ENCODE measurements at regions not wholly inside any gene's neighbourhood (a gene's known extent, or its start where the extent isn't known, plus 50 kb on each side); places are given as distances from the start of the nearest gene placed in this dataset.
A peak's percentile ranks its signal among the peaks of the same experiment; 100 is the strongest.

DNA sequence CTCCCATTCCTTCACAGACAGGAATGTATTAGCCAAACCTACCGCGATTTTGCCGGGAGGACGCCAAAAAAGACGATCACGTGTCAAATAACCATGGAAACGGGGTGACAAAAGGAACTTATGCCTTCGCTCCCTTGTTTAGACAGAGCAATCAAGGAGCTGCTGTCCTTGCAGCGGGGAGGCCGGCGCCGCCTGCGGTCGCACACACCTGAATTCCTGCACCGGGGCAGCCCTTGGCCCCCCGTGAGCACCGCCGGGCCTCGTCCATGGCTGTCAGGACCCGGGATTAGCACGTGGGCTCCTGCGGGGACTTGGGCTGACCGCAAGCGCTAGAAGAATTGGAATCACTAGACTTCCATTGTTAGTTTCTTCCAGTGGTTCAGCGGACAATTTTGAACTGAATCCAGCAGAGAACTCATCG is 193.1 kb downstream of the SHQ1 start:
- TF ChIP-seq JUNB (IDR thresholded peaks at IDR 0.05; ENCODE audit: unreplicated experiment) (no peak), EZH2phosphoT487 (IDR thresholded peaks at IDR 0.05; ENCODE audit: unreplicated experiment) (no peak), POLR2AphosphoS5 (IDR thresholded peaks at IDR 0.05; ENCODE audit: low read depth) (no peak), EZH2 (IDR thresholded peaks at IDR 0.05; ENCODE audit: low read depth, unreplicated experiment) (no peak), CREB1 (CRISPR knock-in tag; IDR thresholded peaks at IDR 0.05; ENCODE audit: low read depth) (no peak), STAT1 (IDR thresholded peaks at IDR 0.05; ENCODE audit: unreplicated experiment) (no peak)
- TF ChIP-seq, protein P1, sequence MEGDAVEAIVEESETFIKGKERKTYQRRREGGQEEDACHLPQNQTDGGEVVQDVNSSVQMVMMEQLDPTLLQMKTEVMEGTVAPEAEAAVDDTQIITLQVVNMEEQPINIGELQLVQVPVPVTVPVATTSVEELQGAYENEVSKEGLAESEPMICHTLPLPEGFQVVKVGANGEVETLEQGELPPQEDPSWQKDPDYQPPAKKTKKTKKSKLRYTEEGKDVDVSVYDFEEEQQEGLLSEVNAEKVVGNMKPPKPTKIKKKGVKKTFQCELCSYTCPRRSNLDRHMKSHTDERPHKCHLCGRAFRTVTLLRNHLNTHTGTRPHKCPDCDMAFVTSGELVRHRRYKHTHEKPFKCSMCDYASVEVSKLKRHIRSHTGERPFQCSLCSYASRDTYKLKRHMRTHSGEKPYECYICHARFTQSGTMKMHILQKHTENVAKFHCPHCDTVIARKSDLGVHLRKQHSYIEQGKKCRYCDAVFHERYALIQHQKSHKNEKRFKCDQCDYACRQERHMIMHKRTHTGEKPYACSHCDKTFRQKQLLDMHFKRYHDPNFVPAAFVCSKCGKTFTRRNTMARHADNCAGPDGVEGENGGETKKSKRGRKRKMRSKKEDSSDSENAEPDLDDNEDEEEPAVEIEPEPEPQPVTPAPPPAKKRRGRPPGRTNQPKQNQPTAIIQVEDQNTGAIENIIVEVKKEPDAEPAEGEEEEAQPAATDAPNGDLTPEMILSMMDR (conservative IDR thresholded peaks at IDR 0.05; ENCODE audit: low read depth in 2 of 2): peak in 1 of 2 experiments; percentile 26; a peak in 2 of 4 replicates
- TF ChIP-seq, protein P2, sequence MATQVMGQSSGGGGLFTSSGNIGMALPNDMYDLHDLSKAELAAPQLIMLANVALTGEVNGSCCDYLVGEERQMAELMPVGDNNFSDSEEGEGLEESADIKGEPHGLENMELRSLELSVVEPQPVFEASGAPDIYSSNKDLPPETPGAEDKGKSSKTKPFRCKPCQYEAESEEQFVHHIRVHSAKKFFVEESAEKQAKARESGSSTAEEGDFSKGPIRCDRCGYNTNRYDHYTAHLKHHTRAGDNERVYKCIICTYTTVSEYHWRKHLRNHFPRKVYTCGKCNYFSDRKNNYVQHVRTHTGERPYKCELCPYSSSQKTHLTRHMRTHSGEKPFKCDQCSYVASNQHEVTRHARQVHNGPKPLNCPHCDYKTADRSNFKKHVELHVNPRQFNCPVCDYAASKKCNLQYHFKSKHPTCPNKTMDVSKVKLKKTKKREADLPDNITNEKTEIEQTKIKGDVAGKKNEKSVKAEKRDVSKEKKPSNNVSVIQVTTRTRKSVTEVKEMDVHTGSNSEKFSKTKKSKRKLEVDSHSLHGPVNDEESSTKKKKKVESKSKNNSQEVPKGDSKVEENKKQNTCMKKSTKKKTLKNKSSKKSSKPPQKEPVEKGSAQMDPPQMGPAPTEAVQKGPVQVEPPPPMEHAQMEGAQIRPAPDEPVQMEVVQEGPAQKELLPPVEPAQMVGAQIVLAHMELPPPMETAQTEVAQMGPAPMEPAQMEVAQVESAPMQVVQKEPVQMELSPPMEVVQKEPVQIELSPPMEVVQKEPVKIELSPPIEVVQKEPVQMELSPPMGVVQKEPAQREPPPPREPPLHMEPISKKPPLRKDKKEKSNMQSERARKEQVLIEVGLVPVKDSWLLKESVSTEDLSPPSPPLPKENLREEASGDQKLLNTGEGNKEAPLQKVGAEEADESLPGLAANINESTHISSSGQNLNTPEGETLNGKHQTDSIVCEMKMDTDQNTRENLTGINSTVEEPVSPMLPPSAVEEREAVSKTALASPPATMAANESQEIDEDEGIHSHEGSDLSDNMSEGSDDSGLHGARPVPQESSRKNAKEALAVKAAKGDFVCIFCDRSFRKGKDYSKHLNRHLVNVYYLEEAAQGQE (IDR thresholded peaks at IDR 0.05; ENCODE audit: unreplicated experiment): no peak
- TF ChIP-seq, protein P3, sequence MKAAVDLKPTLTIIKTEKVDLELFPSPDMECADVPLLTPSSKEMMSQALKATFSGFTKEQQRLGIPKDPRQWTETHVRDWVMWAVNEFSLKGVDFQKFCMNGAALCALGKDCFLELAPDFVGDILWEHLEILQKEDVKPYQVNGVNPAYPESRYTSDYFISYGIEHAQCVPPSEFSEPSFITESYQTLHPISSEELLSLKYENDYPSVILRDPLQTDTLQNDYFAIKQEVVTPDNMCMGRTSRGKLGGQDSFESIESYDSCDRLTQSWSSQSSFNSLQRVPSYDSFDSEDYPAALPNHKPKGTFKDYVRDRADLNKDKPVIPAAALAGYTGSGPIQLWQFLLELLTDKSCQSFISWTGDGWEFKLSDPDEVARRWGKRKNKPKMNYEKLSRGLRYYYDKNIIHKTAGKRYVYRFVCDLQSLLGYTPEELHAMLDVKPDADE (IDR thresholded peaks at IDR 0.05): no peak
